ENCODE measurements at regions not wholly inside any gene's neighbourhood (a gene's known extent, or its start where the extent isn't known, plus 50 kb on each side); places are given as distances from the start of the nearest gene placed in this dataset.

GRCh38 chr9:104999136-104999535 is 71.2 kb upstream of the ABCA1 start:
- H3K36me3 ChIP-seq (ENCODE audit: insufficient read depth): no peaks in the 10 kb centered on the region
- H3K79me2 ChIP-seq (replicated peaks; ENCODE audit: insufficient read depth): no peaks in the 10 kb centered on the region
- no peak overlapping the region for H3K4me3 Mint-ChIP-seq
- H3F3A ChIP-seq (replicated peaks; ENCODE audit: low read depth): peaks cover 2% of the 10 kb centered on the region; the same call in 1 of the 2 replicates
- H3K9me3 Mint-ChIP-seq: no peaks in the 10 kb centered on the region
- H3K27ac Mint-ChIP-seq: no peak overlapping the region
- H4K20me1 ChIP-seq (replicated peaks; ENCODE audit: insufficient read depth): no peaks in the 10 kb centered on the region
- H3K27me3 ChIP-seq (ENCODE audit: insufficient read depth): no peaks in the 10 kb centered on the region
- no peak overlapping the region for H2AFZ ChIP-seq
- H3K4me1 ChIP-seq (ENCODE audit: insufficient read depth): peaks cover 11% of the 10 kb centered on the region
- DNase-seq (ENCODE audit: low spot score) (no peak), ATAC-seq (no peak)
- no peaks in the 10 kb centered on the region for H3K36me3 Mint-ChIP-seq (ENCODE audit: low read depth)
- no peak overlapping the region for H3K27ac ChIP-seq (ENCODE audit: low read depth)
- no peaks in the 10 kb centered on the region for H3K27me3 Mint-ChIP-seq (ENCODE audit: insufficient read depth, low read depth, poor library complexity)
- H3K9me2 ChIP-seq (ENCODE audit: insufficient read depth): no peaks in the 10 kb centered on the region
- no peak overlapping the region for H3K4me2 ChIP-seq
- no peak overlapping the region for H3K4me3 ChIP-seq
- peaks cover 25% of the 10 kb centered on the region for H3K4me1 Mint-ChIP-seq
- no peak for TF ChIP-seq EZH2 (IDR thresholded peaks at IDR 0.05; ENCODE audit: low read depth, unreplicated experiment)
- no peak for TF ChIP-seq NANOG (IDR thresholded peaks at IDR 0.05; ENCODE audit: borderline replicate concordance)
- TF ChIP-seq ETS1 (IDR thresholded peaks at IDR 0.05): no peak
- TF ChIP-seq EZH2phosphoT487 (IDR thresholded peaks at IDR 0.05; ENCODE audit: unreplicated experiment): no peak
- no peak for TF ChIP-seq ZNF114 (CRISPR knock-in tag; IDR thresholded peaks at IDR 0.05)
- no peak for TF ChIP-seq JUNB (IDR thresholded peaks at IDR 0.05; ENCODE audit: unreplicated experiment)
- TF ChIP-seq STAT1 (IDR thresholded peaks at IDR 0.05; ENCODE audit: unreplicated experiment): no peak
- no peak for TF ChIP-seq CREB1 (CRISPR knock-in tag; IDR thresholded peaks at IDR 0.05; ENCODE audit: low read depth)
- TF ChIP-seq CTCF (conservative IDR thresholded peaks at IDR 0.05; ENCODE audit: low read depth in 2 of 2): no peak
- no peak for TF ChIP-seq ZNF331 (CRISPR knock-in tag; IDR thresholded peaks at IDR 0.05; ENCODE audit: low read depth)
- TF ChIP-seq REST (IDR thresholded peaks at IDR 0.05; ENCODE audit: unreplicated experiment): no peak
- TF ChIP-seq ZNF462 (CRISPR knock-in tag; IDR thresholded peaks at IDR 0.05): no peak
- no peak for TF ChIP-seq POLR2AphosphoS5 (IDR thresholded peaks at IDR 0.05; ENCODE audit: low read depth)
